ENCODE measurements at regions not wholly inside any gene's neighbourhood (a gene's known extent, or its start where the extent isn't known, plus 50 kb on each side); places are given as distances from the start of the nearest gene placed in this dataset.

DNA sequence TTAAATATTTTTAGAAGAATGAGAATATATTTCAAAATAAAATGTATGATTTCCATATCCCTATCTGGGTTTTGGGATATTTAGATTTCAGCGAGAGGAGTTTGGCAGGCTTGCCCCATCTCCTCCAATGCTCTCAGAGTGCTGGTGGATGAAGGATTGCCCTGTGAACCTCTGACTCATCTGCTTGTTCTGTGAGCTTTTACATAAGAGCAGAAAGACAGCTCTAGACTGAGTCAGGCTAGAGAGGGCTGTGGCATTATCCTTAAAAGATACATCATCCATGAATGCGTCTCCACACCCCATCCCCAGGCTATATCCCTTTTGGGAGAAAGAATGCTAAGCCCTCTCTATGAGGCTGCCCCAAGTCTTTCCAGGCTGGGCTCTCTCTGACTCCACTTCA lies 190.6 kb downstream of the TUBA3C start:
- TF ChIP-seq, protein P1, sequence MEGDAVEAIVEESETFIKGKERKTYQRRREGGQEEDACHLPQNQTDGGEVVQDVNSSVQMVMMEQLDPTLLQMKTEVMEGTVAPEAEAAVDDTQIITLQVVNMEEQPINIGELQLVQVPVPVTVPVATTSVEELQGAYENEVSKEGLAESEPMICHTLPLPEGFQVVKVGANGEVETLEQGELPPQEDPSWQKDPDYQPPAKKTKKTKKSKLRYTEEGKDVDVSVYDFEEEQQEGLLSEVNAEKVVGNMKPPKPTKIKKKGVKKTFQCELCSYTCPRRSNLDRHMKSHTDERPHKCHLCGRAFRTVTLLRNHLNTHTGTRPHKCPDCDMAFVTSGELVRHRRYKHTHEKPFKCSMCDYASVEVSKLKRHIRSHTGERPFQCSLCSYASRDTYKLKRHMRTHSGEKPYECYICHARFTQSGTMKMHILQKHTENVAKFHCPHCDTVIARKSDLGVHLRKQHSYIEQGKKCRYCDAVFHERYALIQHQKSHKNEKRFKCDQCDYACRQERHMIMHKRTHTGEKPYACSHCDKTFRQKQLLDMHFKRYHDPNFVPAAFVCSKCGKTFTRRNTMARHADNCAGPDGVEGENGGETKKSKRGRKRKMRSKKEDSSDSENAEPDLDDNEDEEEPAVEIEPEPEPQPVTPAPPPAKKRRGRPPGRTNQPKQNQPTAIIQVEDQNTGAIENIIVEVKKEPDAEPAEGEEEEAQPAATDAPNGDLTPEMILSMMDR (IDR thresholded peaks at IDR 0.05 in 8 of 11, conservative IDR thresholded peaks at IDR 0.05 in 3 of 11): no peak
- no peak for TF ChIP-seq POLR2A (IDR thresholded peaks at IDR 0.05)
